GM21737 (cell line): ENCODE measurements at regions not wholly inside any gene's neighbourhood (a gene's known extent, or its start where the extent isn't known, plus 50 kb on each side); places are given as distances from the start of the nearest gene placed in this dataset.

Experiments
- ATAC-seq: cut with Tn5 transposase; IDR thresholded peaks from one replicate; pipeline ENCODE4 v1.9.1; 2021; ENCODE audit warnings: mild to moderate bottlenecking, moderate library complexity; ENCODE audit not compliant: unreplicated experiment

DNA sequence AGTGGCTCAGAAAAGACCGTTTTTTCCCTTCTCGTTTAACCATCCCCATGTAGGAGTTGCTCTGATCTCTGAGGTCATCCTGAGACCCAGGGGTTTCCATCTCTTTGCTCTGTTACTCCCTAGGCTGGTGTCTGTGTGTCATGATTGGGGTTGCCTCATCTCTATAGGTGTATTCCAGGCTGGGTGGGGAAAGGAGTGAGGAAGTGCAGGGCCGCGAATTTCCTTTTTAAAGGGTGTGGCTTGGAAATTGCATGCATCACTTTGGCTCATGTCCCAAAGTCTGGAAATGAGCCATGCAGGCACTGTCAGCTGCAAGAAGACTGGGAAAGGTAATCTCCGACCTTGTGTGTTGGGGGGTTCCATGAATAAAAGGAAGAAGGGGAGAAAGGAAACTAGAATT lies 201.9 kb downstream of the AACS start:
- no peak for ATAC-seq

DNA sequence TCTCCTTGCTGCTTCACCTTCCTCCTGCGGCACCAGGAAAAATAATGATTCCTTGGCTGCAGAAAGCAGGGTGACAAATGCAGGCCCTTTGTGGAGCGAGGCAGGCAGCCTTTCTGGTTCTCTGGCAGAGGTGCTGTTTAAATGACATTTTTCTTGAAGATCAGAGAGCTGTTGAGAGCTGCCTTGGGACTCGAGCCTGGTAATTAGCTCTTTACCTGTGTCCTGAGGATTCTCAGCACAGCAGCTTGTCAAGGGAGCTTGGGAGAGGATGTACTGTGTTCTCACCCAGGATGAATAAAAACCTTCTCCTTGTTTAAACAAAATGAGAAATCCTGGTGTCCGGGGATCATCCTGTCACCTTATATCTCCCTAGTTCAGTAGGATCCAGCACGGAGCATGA lies 204.0 kb downstream of the AACS start:
- ATAC-seq: no peak

DNA sequence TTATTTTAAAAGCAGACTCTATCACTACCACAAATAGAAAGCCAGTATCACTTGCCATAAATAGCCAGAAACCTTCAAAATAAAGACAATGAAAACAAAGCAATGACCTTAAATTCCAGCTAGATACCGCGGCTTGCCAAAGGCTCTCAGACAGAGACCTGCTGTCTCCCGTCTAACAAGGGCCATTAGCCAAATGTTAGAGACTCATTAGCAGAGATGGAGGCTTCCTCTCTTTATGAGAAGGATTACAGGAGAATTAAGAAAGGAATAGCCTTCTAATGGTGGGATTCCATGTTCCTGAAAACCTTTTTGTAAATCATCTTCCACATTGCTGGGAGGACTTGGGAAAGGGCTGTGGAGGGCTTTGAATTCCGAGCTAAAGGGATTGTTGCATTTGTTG lies 206.7 kb downstream of the AACS start:
- ATAC-seq: no peak

DNA sequence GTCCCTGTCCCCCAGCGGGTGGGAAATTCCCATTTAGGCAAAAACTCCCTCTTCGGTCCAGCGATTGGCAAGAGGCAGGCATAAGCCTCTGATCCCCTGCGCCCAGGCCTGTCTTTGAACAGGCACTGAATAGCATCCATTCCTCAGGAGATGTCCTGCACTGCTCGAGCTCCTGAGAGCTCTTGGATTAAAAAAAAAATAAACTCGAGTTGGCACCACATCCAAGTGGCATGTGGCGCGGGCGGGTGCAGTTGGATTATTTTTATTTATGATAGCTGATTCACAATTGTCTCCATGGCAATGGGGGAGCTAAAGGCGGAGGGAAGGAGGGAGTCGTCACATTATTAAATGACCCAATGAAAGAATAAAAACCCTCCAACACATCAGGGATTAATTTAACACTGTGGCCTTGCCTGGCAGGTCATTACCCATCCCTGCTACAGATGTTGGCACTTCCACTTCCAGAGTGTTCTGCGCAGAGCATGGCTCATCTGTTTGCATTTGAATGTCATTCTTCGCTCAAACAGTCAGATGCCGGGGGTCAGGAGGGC lies 207.2 kb downstream of the AACS start:
- ATAC-seq: no peak

DNA sequence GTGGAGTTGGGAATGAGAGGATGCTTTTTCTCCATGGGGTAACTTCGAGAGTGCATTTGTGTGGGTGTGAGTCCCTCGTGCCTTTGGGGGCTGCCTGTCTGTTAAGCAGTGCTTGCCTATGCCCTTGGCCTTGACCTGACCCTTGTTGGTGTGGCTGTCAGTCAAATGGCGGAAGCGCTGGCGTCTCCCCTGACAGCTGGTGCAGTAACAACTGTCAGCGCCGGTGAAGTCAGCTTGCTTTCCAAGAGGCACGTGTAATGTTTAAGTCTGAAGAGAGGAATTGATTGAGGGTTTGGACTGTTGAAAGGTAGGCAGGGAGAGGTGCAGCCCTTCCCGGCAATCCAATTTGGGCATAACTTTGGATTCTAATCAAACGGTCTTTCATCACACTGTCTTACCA lies 211.3 kb downstream of the AACS start:
- no peak for ATAC-seq

DNA sequence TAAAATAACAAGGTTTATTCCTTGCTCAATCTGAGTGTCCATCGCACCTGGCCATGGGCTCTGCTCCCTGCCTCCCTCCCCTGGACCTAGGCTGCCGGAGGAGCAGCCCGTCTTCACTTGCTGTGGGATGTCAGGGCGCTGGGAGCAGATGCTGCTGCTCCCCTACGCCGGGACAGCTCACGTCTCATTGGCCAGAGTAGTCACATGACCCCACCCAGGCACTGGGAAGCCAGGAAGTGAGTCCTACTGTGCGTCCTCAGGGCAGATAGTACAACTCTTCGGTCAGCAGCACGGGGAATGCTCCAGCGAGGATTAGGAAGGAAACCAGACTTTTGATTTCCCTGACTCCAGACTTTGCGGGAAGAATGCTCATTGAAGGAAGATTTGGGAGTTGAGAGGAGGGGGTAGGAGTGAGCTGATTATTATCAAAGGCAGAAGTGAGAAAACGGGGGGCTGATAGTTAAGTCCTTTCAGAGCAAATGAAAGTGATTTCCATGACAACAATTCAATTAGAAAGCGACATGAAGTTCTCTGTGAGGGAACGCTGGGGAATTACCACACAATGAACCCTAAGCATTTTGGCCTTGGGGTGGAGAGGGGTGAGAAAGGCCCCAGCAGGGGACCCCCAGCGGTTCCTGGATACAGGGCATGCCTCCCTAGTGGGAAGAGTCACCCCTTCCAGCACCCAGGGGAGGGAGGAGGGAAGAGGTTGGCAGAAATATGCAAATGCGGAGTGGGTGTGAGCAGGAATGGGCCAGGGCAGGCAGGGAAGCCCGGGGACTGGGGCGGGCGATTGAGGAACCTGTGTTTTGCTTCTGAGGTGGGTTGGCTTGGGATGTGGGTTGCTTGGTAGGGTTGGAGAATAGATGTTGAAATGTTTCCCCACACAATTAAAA lies 215.5 kb downstream of the AACS start:
- ATAC-seq: no peak

DNA sequence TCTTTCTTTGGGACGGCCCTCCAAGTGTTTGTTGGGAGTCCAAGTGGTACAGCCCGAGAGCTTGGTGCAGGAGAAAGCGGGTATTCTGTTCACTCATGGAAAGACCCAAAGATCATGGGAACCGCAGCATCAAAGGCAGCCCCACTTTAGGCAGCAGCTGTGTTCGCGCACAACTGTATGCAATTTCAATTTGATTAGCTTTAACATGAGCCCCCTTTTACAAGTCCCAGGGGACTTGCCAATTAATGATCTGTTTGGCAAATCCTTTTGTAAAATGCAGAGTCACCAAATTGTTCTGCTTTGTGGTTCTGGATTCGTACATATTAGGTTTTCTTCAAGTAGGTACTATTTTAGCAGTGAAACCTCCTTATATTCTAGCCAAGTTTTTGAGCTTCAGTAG lies 217.7 kb downstream of the AACS start:
- no peak for ATAC-seq

DNA sequence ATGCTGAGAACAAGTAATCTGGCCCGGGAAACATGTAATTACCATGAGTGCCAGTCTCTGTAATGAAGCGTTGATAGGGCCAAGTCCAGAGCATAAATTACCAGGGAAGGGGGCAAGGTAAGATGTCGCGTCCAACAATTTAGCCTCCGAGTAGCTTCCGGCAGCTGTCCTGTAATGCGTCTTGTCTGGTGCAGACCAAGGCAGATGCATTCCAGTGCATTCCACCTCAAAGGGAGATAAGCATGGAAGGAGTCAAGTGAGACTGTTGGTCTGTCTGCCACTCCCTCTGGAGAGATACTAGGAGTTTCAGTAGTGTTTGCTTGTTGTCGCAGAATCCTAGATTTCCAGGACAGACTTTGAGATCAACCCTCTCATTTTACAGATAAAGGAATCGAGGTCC lies 218.3 kb downstream of the AACS start:
- ATAC-seq: no peak

DNA sequence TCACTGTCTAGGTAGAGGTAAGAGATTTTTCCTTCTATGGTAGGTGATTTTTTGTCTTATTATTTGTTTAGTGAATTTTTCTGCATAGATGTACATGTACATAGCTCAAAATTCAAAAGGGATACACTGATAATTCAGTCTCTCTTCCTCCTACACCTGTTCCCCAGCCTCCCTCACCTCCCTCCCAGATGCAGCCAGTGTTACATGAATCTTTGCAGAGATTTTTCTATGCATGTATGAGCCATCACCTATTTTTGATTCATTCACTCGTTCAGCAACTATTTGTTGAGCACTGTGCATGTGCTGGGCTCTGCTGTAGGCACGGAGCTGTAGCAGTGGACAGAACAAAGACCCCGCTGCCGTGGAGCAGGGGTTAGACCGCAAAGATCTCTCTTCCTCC lies 218.9 kb downstream of the AACS start:
- no peak for ATAC-seq

DNA sequence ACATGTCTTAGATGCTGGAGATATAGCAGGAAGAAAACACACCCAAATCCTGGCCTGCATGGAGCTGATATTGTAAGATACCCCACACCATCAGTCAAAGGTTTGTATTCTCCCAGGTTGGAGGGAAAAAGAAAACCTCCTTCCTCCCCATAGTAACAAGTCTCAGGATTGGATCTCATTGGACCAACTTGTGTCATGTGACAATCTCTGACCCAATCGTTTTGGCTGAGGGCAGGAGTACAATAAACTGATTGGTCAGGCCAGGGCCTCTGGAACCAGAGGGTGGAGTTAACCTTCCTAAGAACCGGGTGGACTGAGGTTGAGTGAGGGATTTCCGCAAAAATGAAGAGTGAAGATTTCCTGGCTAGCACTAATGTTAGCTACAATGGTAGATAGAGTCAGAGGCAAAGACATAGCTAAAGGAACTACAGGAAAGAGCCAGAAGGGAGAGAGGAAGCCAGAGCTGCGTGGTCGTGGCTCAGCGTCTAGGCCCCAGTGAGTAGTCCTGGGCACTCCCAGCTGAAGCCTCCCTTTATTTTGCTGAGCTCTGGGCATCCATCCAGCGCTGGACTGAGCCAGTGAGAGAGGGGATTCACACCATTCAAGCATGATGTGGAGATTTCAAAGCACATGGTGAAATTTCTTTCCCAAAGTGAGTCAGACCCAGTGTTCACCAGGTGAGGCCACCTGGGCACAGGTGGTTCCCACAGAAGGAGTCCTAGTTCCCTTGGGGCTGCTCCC lies 219.9 kb downstream of the AACS start:
- ATAC-seq: no peak

DNA sequence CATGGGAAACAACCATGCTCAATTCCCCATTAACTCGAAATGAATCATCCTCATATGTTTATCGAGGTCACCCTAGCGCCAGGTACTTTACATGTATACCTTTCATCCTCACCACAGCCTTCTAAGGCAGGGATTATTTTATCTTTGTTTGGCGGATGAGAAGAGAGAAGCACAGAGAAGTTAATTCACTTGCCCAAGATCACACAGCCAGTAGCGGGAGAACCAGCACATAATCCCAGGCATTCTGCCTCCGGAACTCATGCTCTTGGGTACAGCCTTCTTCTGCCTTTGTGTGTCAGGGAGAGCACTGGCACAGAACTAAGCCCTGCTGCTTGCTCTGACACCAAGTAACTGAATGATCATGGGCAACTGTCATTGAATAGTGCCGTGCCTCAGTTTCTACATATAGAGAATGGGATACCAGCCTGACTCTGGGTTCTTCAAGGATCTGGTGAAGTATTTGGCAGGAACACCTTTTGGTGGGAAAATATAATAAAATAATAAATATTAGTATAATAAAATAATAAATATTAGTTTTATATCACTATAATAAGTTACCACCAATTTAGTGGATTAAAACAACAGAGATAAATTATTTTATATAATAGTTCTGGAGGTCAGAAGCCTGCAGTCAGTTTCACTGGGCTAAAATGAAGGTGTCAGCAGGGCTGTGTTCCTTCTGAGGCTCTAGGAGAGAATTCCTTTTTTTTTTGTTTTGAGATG lies 220.9 kb downstream of the AACS start:
- ATAC-seq: no peak

DNA sequence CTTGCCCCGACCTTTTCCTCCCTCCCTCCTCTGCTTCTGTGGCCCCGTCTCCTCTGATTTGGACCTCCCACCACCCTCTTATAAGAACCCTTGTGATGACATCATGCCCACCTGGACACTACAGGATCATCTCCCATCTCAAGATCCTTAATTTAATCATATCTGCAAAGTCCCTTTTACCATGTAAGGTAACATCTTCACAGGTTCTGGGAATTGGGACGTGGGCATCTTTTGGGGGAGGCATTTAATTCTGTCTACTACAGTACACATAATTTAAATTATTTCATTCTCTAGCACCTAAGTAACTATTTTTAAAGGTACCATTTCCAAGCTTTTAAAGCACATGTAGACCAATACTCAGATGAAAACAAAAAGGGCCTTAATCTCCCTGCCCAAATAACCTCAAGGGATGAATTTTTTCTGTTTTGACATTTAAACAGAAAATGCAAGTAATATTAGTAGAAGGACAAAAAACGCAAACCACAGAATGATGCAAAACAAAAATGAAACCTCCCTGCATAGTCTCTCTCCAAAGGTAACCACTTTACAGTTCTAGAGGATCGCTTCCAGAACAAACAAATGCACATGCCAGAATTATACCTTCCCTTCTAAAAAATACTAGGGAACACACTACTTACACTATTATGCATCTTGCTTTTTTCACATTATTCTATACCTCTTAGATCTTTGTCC lies 222.1 kb downstream of the AACS start:
- ATAC-seq: peak; percentile 51

DNA sequence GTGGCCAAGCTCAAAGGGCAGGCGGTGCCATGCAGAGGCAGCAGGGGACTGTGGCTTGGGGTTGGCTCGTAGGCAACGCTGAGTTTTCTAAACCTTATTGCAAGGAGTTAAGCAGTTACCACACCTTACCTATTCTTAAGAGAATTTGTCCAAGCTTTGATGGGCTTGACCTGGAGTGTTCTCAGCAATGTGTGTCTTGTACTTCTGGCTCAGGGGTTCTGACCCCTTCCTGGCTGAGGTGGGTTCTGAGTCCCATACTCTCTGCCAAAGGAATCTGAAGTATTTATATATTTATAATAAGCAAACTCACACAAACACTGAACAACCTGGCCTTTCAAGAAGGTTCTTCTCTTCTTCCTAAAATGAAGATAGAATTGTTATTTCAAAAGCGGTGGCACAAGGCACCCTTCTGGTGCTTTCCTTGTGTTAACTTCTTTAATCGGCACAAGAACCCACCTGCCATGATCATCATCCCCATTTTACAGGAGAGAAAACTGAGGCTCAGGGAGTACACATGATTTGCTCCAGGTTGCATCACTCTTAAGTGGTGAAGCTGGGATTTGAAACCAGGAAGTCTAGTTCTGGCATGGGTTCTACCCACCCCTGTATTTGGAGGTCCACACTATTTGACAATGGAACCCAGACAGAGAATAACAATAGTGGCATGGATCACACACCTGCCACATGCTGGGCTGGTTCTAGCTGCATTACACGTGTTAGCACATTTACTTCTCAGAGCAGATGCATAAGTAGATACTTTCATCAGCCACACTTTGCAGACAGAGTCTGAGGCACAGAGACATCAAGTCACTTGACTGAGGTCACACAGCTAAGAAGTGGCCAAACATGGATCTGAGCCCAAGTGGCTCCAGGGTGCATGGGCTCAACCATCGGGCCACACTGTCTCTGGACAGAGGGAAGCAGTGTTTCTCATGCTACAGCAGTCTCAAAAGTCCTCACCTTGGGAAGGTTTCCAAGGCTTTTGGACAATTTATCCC lies 224.0 kb downstream of the AACS start:
- ATAC-seq: no peak

DNA sequence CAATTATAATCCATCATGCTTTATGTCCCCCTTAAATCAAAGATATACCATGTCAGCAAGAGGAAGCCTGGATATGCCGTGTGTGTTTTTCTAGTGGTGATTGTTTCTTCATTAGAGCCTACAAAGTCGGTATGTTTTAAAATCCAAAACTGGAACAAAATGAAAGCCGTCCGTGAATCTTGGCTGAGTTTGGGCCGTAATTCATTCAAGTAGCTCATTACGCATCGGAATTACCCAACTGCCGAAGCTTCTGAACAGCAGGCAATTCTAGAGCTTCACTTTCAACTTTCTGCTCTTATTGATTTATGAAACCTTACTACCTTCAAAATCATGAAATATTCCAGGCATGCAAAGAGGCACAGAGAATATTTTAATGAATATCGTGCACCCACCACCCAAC lies 224.7 kb downstream of the AACS start:
- no peak for ATAC-seq

DNA sequence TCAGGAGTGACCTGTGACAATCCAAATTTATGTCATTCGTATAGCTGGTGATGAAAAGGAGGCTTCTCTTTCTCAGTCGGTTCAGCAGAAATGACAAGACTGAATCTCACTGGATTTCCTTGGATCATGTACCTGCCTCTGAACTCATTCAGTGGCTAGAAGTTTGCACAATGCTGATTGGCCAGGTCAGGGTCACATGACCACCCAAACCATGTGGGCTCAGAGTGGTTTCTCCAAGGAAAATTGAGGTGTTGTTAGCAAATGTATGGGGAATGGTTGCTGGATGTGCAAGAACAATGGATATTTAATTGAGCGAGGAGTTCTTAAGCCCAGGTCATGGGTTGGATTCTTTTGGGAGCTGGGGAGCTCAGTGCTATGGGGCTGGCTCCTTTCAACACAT lies 227.5 kb downstream of the AACS start:
- ATAC-seq: no peak

DNA sequence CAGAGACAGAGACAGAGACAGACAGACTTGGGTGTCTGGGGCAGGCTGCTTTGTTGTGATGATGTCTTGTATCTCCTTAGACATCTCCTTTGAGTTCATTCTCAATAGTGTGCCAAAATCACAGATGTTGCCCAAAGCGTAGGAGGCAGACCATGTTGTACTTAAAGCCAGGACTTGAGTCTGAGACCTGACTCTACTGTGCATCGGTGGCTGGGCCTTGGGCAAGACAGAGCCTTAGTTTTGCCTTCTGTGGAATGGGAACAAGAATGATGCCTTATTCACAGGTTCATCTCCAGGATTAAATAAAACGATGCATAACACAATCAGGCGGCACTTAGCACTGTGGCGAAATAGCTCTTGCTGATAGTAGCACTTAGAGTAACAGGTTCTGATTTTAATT lies 230.3 kb downstream of the AACS start:
- ATAC-seq: no peak

DNA sequence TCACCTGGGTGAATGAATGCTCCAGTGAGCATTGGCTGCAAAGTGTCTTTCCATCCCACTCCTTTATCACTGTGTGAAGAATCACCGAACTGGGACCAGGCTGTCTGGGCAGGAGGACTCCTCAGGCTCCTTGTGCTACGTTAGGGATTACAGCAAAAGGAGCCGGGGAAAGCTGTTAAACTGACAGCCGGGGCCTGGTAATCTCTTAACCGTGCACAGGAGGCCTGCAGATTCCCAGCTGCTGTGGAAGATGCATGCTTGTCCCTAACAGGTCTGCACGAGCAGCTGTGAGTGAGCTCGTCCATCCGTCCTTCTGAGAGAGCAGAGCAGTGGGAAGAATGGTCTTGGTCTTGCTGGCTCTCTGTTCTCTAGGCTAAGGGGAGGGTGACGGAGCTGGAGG lies 231.5 kb downstream of the AACS start:
- ATAC-seq: no peak

DNA sequence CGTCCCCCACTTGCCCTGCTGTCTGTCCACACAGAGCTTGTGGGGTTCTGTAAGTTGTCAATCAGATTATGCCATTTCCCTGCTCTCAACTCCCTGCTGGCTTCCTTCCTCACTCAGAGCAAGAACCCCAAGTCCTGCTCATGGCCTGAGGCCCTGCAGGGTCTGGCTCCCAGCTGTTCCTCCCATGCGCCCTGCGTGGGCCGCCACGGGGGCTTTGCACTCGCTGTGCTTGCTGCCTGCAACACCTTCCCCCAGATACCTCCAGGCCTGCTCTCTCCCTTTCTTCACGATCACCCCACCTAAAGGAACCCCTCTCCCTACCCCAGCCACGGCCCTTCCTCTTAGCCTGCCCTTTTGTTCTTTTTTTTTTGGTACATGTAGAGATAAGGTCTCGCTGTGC lies 234.6 kb downstream of the AACS start:
- no peak for ATAC-seq

DNA sequence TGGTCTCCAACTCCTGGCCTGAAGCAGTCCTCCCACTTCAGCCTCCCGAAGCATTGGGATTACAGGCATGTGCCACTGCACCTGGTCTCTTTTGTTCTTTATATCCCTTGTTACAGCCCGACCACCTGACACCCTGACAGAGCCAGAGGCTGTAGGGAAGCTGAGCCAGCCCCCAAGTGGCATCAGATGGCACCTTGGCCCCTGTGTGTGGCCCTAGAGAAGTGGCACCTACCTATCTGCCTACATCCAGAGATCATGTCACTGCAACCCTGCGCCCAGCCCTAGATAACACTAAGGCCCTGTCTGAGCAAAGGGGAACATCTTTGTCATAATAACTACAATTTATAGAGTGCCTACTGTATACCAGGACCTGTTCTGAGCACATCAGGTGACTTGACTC lies 235.0 kb downstream of the AACS start:
- no peak for ATAC-seq

DNA sequence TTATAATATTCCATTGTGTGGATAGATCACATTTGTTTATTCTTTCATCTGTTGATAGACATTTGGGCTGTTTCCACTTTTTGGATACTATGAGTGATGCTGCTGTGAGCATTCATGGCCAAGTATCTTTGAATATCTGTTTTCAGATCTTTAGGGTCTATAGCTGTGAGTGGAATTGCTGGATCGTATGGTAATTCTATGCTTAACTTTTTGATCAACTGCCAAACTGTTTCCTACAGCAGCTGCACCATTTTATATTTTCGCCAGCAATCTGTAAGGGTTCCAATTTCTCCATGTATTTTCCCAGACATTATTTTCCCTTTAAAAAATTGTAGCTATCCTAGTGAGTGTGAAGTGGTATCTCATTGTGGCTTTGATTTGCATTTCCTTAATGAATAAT lies 238.1 kb downstream of the AACS start:
- no peak for ATAC-seq
